ENCODE measurements at regions not wholly inside any gene's neighbourhood (a gene's known extent, or its start where the extent isn't known, plus 50 kb on each side); places are given as distances from the start of the nearest gene placed in this dataset.

DNA sequence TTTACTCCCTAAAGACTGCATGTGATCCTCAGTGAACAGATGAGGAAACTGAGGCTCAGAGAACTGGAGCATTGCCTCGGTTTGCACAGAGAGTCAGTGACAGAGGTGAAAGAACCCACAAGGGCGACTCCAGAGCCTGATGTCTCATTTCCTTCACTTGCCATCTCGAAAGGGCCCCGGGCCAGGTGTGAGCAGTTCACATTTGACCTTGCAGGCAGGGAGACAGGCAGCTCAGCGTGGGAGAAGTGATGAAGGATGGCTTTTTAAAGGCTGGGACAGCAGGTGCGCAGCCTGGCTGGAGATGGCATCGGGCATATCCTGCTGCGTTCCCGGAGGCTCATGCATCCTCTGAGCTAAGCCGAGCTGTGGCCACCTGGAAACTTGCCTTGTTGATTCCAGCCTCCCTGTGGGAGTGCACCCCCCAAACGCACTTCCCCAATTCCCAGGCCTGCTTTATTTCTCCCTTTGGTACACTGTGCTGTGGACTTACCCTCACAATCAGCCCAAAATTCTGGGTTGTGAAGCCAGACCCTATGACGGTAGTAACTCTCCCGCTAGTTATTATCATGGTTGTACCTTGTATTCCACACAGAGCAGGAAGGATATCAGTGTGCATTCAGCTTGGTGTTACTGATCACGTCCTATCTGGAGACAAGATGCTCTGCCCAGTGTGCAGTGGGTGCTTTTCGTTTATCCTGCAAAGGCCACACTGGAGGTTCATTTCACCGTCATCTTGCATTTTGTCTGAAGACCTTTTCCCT, 753.2 kb upstream of the EEF2KMT start:
- no peaks in the 10 kb centered on the region for H3K4me1 ChIP-seq
- intact Hi-C loops (cut with DNase I; ENCODE audit: low total_unique reads), result no loop called here
- H3K36me3 ChIP-seq, result no peaks in the 10 kb centered on the region
- TF ChIP-seq, protein P1, sequence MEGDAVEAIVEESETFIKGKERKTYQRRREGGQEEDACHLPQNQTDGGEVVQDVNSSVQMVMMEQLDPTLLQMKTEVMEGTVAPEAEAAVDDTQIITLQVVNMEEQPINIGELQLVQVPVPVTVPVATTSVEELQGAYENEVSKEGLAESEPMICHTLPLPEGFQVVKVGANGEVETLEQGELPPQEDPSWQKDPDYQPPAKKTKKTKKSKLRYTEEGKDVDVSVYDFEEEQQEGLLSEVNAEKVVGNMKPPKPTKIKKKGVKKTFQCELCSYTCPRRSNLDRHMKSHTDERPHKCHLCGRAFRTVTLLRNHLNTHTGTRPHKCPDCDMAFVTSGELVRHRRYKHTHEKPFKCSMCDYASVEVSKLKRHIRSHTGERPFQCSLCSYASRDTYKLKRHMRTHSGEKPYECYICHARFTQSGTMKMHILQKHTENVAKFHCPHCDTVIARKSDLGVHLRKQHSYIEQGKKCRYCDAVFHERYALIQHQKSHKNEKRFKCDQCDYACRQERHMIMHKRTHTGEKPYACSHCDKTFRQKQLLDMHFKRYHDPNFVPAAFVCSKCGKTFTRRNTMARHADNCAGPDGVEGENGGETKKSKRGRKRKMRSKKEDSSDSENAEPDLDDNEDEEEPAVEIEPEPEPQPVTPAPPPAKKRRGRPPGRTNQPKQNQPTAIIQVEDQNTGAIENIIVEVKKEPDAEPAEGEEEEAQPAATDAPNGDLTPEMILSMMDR (IDR thresholded peaks at IDR 0.05), result no peak
- TF ChIP-seq POLR2A (IDR thresholded peaks at IDR 0.05), result no peak
- no peak for TF ChIP-seq POLR2AphosphoS5 (IDR thresholded peaks at IDR 0.05)
- no peak overlapping the region for H3K4me3 ChIP-seq
- no peaks in the 10 kb centered on the region for H3K9me3 ChIP-seq
- H3K27me3 ChIP-seq, result no peaks in the 10 kb centered on the region
- DNase-seq (ENCODE audit: low spot score in 2 of 2), result no peak
- H3K27ac ChIP-seq, result no peak overlapping the region

DNA sequence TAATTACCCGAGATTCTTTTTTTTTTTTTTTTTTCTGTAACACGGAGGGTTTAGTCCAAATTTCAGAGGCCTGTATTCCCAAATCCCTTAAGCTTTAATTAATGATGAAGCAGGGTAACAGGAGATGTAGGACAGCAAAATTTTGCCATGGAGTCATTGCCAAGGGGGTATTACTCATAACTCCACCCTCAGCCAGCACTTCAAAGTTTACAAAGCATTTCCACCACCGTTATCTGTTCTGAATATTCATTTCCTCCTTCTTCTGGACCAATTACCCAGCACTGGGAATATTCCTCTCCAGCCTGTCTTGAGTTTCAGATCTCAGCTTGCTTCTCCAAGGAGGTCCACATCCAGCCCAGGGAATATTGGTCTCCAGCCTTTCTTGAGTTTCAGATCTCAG, 747.5 kb upstream of the EEF2KMT start:
- TF ChIP-seq, protein P1 (IDR thresholded peaks at IDR 0.05), result no peak
- TF ChIP-seq POLR2A (IDR thresholded peaks at IDR 0.05), result no peak
- TF ChIP-seq POLR2AphosphoS5 (IDR thresholded peaks at IDR 0.05), result no peak

DNA sequence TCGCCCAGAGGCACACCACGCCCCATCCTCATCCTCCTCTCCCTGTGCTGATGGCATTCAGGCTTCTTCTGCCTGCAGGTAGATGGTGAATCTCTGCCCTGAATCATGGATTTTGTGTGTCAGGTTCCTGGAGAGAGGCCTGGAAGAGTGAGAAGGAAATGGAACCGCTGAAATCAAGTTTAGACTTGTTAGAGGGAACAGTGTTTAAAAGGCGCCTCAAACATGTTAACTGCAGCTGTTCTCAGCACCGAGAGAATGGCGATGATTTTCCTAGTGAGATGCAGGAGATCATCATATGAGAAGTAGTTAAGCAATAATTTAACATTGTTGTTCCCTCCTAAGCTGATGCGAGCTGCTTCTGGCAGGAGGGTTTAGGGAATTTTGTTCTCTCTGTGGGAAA, 744.4 kb upstream of the EEF2KMT start:
- H3K9me3 ChIP-seq, result no peaks in the 10 kb centered on the region
- no peak for TF ChIP-seq POLR2A (IDR thresholded peaks at IDR 0.05)
- no peak for TF ChIP-seq POLR2AphosphoS5 (IDR thresholded peaks at IDR 0.05)
- TF ChIP-seq, protein P1 (IDR thresholded peaks at IDR 0.05), result no peak
- H3K27ac ChIP-seq, result no peak overlapping the region
- intact Hi-C loops (cut with DNase I; ENCODE audit: low total_unique reads), result no loop called here
- H3K4me1 ChIP-seq, result no peaks in the 10 kb centered on the region
- H3K36me3 ChIP-seq, result no peaks in the 10 kb centered on the region
- DNase-seq (ENCODE audit: low spot score in 2 of 2), result no peak
- H3K4me3 ChIP-seq, result no peak overlapping the region
- H3K27me3 ChIP-seq, result no peaks in the 10 kb centered on the region

More for the DNA sequence above, 747.5 kb upstream of the EEF2KMT start:
- no peaks in the 10 kb centered on the region for H3K36me3 ChIP-seq
- no peaks in the 10 kb centered on the region for H3K27me3 ChIP-seq
- no peak overlapping the region for H3K4me3 ChIP-seq
- H3K4me1 ChIP-seq, result no peaks in the 10 kb centered on the region
- no peaks in the 10 kb centered on the region for H3K9me3 ChIP-seq
- intact Hi-C loops (cut with DNase I; ENCODE audit: low total_unique reads), result no loop called here
- no peak overlapping the region for H3K27ac ChIP-seq
- DNase-seq (ENCODE audit: low spot score in 2 of 2), result no peak

GRCh38 chr16:5838725-5839124, 741.1 kb upstream of the EEF2KMT start:
- no peaks in the 10 kb centered on the region for H3K9me3 ChIP-seq
- no peak overlapping the region for H3K4me3 ChIP-seq
- intact Hi-C loops (cut with DNase I; ENCODE audit: low total_unique reads), result no loop called here
- no peaks in the 10 kb centered on the region for H3K36me3 ChIP-seq
- no peaks in the 10 kb centered on the region for H3K4me1 ChIP-seq
- no peak for DNase-seq (ENCODE audit: low spot score in 2 of 2)
- H3K27me3 ChIP-seq, result no peaks in the 10 kb centered on the region
- no peak overlapping the region for H3K27ac ChIP-seq
- TF ChIP-seq, protein P1 (IDR thresholded peaks at IDR 0.05), result no peak
- no peak for TF ChIP-seq POLR2A (IDR thresholded peaks at IDR 0.05)
- no peak for TF ChIP-seq POLR2AphosphoS5 (IDR thresholded peaks at IDR 0.05)

GRCh38 chr16:5838071-5838470, 740.5 kb upstream of the EEF2KMT start:
- intact Hi-C loops (cut with DNase I; ENCODE audit: low total_unique reads), result no loop called here
- no peak overlapping the region for H3K27ac ChIP-seq
- DNase-seq (ENCODE audit: low spot score in 2 of 2), result no peak
- H3K9me3 ChIP-seq, result no peaks in the 10 kb centered on the region
- H3K36me3 ChIP-seq, result no peaks in the 10 kb centered on the region
- TF ChIP-seq, protein P1 (IDR thresholded peaks at IDR 0.05), result no peak
- TF ChIP-seq POLR2AphosphoS5 (IDR thresholded peaks at IDR 0.05) (no peak), POLR2A (IDR thresholded peaks at IDR 0.05) (no peak)
- no peak overlapping the region for H3K4me3 ChIP-seq
- no peaks in the 10 kb centered on the region for H3K4me1 ChIP-seq
- H3K27me3 ChIP-seq, result no peaks in the 10 kb centered on the region

Measured in breast epithelium (tissue), 4 donors.